Natural killer cell (primary cell): ENCODE measurements at regions not wholly inside any gene's neighbourhood (a gene's known extent, or its start where the extent isn't known, plus 50 kb on each side); places are given as distances from the start of the nearest gene placed in this dataset.
"Not testable (repeated sequence)": the region's sequence is repeated elsewhere in the genome, so short reads cannot be mapped to it uniquely, and the experiment has no call there.

Experiments
- ATAC-seq, 3 donors: fragments of 150-1000 bp in 2 of 3; fragments of 200-7000 bp in 1 of 3; cut with Tn5 transposase; 1 replicate in 1 of 3; 2 replicates in 2 of 3; pipeline ENCODE4 v1.10.0; 2021; ENCODE audit warnings: mild to moderate bottlenecking in 2 of 3, moderate library complexity in 2 of 3
- DNase-seq, 2 donors: peaks; one replicate each; pipeline versions ENCODE4 v3.0.0 to v3.0.0-alpha.2; 2013 to 2021; ENCODE audit warnings: mixed read lengths in 1 of 2
- H3K27ac ChIP-seq: one replicate; pipeline ENCODE4 v1.5.1; 2013; ENCODE audit warnings: mild to moderate bottlenecking, low read length
- H3K27me3 ChIP-seq: one replicate; pipeline ENCODE4 v1.6.1; 2013; ENCODE audit warnings: low read length; ENCODE audit not compliant: control insufficient read depth, insufficient read depth
- H3K36me3 ChIP-seq: one replicate; pipeline ENCODE4 v1.6.1; 2013; ENCODE audit warnings: low read length; ENCODE audit not compliant: control insufficient read depth, insufficient read depth
- H3K4me1 ChIP-seq: one replicate; pipeline ENCODE4 v1.6.1; 2013; ENCODE audit warnings: low read length; ENCODE audit not compliant: control insufficient read depth, insufficient read depth
- H3K4me3 ChIP-seq: one replicate; pipeline ENCODE4 v1.5.1; 2013; ENCODE audit warnings: low read length
- H3K9me3 ChIP-seq: one replicate; pipeline ENCODE4 v1.6.1; 2013; ENCODE audit warnings: low read length; ENCODE audit not compliant: control insufficient read depth, insufficient read depth
- H3K27ac Mint-ChIP-seq, 2 donors: one replicate each; pipeline ENCODE4 v1.8.0; 2022; ENCODE audit warnings: mild to moderate bottlenecking in 2 of 2, mixed read lengths in 2 of 2, moderate library complexity in 1 of 2
- H3K27me3 Mint-ChIP-seq, 2 donors: one replicate each; pipeline ENCODE4 v1.8.0; 2022; ENCODE audit warnings: low read depth in 2 of 2, mixed read lengths in 2 of 2
- H3K36me3 Mint-ChIP-seq: one replicate; pipeline ENCODE4 v1.8.0; 2022; ENCODE audit warnings: mixed read lengths
- H3K4me1 Mint-ChIP-seq, 2 donors: one replicate each; pipeline ENCODE4 v1.8.0; 2022; ENCODE audit warnings: mixed read lengths in 2 of 2
- H3K4me3 Mint-ChIP-seq: one replicate; pipeline ENCODE4 v1.8.0; 2022; ENCODE audit warnings: mild to moderate bottlenecking, moderate library complexity, mixed read lengths
- H3K9me3 Mint-ChIP-seq, 2 donors: one replicate each; pipeline ENCODE4 v1.8.0; 2022; ENCODE audit warnings: mixed read lengths in 2 of 2
- WGBS: methylation state at CpG from one replicate; pipeline ENCODE4 v1.1.7; 2013; ENCODE audit warnings: missing lambda C conversion rate; ENCODE audit not compliant: insufficient coverage; 5-methylcytosine and 5-hydroxymethylcytosine counted together
- intact Hi-C: fragments of 100-400 bp; cut with micrococcal nuclease; formaldehyde crosslinking; loops from one replicate; pipeline ENCODE4 v1.14.2; 2022
- TF ChIP-seq, protein P1 (sequence below): fragments of 200-600 bp; IDR thresholded peaks from one replicate; pipeline ENCODE4 v1.8.0; 2022; ENCODE audit warnings: antibody characterized with exemption

DNA sequence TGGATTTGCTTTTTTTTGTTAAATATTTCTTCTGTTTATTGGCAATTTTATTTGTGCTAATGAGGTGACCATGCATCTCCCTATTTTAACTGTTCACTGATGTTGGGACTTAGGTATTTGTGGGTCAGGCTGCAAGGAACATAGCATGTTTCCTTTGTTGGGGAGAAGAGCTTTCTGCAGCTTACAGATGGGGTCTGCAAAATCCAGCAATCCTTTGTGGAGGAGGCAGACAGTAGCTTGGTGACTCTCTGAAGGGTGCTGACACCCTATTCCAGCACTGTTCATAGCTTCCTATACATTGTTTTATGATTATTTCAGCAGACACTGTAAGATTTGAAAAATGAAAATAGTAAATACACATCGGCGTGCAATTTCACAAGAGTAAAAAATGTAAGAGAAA is 491.7 kb downstream of the RAPGEF2 start:
- Mint-ChIP-seq H3K27me3 (no peaks in the 10 kb centered on the region), H3K27ac (no peak overlapping the region), H3K4me3 (no peak overlapping the region), H3K36me3 (no peaks in the 10 kb centered on the region), H3K4me1 (no peaks in the 10 kb centered on the region), H3K9me3 (peaks cover 3% of the 10 kb centered on the region in 2 donors)
- Histone ChIP-seq H3K27ac (no peak overlapping the region), H3K9me3 (no peaks in the 10 kb centered on the region), H3K4me3 (no peak overlapping the region), H3K4me1 (no peaks in the 10 kb centered on the region), H3K27me3 (no peaks in the 10 kb centered on the region), H3K36me3 (no peaks in the 10 kb centered on the region)
- 77% methylated on average over 2 of the region's 2 CpGs for WGBS
- no peak for DNase-seq
- TF ChIP-seq, protein P1, sequence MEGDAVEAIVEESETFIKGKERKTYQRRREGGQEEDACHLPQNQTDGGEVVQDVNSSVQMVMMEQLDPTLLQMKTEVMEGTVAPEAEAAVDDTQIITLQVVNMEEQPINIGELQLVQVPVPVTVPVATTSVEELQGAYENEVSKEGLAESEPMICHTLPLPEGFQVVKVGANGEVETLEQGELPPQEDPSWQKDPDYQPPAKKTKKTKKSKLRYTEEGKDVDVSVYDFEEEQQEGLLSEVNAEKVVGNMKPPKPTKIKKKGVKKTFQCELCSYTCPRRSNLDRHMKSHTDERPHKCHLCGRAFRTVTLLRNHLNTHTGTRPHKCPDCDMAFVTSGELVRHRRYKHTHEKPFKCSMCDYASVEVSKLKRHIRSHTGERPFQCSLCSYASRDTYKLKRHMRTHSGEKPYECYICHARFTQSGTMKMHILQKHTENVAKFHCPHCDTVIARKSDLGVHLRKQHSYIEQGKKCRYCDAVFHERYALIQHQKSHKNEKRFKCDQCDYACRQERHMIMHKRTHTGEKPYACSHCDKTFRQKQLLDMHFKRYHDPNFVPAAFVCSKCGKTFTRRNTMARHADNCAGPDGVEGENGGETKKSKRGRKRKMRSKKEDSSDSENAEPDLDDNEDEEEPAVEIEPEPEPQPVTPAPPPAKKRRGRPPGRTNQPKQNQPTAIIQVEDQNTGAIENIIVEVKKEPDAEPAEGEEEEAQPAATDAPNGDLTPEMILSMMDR, result no peak
- intact Hi-C loops, result no loop called here
- ATAC-seq, result no peak

DNA sequence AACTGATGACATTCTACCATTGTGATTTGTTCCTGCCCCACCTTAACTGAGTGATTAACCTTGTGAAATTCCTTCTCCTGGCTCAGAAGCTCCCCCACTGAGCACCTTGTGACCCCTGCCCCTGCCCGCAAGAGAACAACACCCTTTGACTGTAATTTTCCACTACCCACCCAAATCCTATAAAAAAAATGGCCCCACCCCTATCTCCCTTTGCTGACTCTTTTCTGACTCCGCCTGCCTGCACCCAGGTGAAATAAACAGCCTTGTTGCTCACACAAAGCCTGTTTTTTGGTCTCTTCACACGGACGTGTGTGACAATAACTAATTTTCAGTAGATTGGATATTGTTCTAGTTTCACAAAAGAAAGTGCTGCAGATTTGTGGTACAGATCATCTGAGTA is 492.2 kb downstream of the RAPGEF2 start:
- H3K27ac Mint-ChIP-seq, ATAC-seq, H3K36me3 Mint-ChIP-seq, H3K27me3 ChIP-seq, H3K9me3 ChIP-seq, H3K4me3 Mint-ChIP-seq, intact Hi-C loops, H3K9me3 Mint-ChIP-seq, H3K4me1 ChIP-seq, H3K27ac ChIP-seq, H3K36me3 ChIP-seq, H3K4me1 Mint-ChIP-seq, DNase-seq, H3K4me3 ChIP-seq, H3K27me3 Mint-ChIP-seq: not testable (repeated sequence)
- WGBS, result 57% methylated on average over 4 of the region's 4 CpGs

DNA sequence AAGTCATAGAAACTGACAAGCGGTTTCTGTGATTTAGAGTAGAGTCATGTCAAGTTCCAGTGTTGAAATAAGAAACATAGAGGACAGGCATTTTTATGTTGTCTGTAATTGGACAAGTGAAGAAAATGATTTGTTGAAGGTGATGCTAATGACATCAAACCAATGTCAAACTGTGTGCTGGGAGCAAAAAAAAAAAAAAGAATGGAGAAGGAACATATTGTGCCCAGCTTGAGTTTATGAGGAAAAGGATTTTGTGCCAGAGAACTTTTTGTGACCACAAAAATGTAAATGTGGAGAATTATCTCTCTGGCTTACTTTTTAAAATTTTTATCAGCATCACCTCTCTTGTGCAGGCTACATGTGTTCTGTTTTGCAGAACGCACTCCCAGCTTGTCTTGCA is 495.7 kb downstream of the RAPGEF2 start:
- Mint-ChIP-seq H3K27me3 (no peaks in the 10 kb centered on the region), H3K4me1 (no peaks in the 10 kb centered on the region), H3K27ac (no peak overlapping the region), H3K9me3 (peaks cover 3 to 5% of the 10 kb centered on the region in 2 donors), H3K4me3 (no peak overlapping the region), H3K36me3 (no peaks in the 10 kb centered on the region)
- no peaks in the 10 kb centered on the region for H3K36me3 ChIP-seq
- ATAC-seq, result no peak
- no peak for DNase-seq
- intact Hi-C loops, result no loop called here
- H3K27ac ChIP-seq, result no peak overlapping the region
- no peaks in the 10 kb centered on the region for H3K4me1 ChIP-seq
- TF ChIP-seq, protein P1, result no peak
- no peaks in the 10 kb centered on the region for H3K9me3 ChIP-seq
- H3K27me3 ChIP-seq, result no peaks in the 10 kb centered on the region
- H3K4me3 ChIP-seq, result no peak overlapping the region
- WGBS, result 96% methylated on average over 1 of the region's 2 CpGs

DNA sequence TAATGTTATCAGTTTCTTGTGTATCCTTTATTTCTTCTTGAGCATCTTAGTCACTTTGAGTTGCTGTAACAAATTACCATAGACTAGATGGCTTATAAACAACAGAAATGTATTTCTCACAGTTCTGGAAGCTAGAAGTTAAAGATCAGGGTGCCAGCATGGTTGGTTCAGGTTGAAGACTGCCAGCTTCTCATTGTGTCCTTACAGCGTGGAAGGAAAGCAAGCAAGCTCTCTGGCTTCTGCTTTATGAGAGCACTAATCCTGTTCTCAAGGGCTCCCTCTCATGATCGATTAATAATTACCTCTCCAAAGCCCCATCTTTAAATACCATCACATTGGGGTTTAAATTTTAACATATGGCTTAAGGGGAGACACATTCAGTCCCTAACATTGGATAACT is 497.2 kb downstream of the RAPGEF2 start:
- DNase-seq, result no peak
- no peak overlapping the region for H3K27ac ChIP-seq
- H3K27me3 ChIP-seq, result no peaks in the 10 kb centered on the region
- Mint-ChIP-seq H3K36me3 (no peaks in the 10 kb centered on the region), H3K4me3 (no peak overlapping the region), H3K9me3 (peaks cover 3 to 5% of the 10 kb centered on the region in 2 donors), H3K27me3 (no peaks in the 10 kb centered on the region), H3K27ac (no peak overlapping the region), H3K4me1 (no peaks in the 10 kb centered on the region)
- ATAC-seq, result no peak
- intact Hi-C loops, result no loop called here
- WGBS, result 87% methylated on average over 1 of the region's 2 CpGs
- H3K9me3 ChIP-seq, result no peaks in the 10 kb centered on the region
- TF ChIP-seq, protein P1, result no peak
- H3K4me3 ChIP-seq, result no peak overlapping the region
- H3K4me1 ChIP-seq, result no peaks in the 10 kb centered on the region
- H3K36me3 ChIP-seq, result no peaks in the 10 kb centered on the region
